Posterior cingulate gyrus (tissue), 11 donors: ENCODE measurements at regions not wholly inside any gene's neighbourhood (a gene's known extent, or its start where the extent isn't known, plus 50 kb on each side); places are given as distances from the start of the nearest gene placed in this dataset.
"Not testable (repeated sequence)": the region's sequence is repeated elsewhere in the genome, so short reads cannot be mapped to it uniquely, and the experiment has no call there.

Experiments used
- DNase-seq, 10 donors: peaks; one replicate each; pipeline versions ENCODE4 v3.0.0 to v3.0.0-alpha.2; 2020 to 2021; ENCODE audit warnings: mixed read lengths in 3 of 10
- intact Hi-C: fragments of 100-400 bp; cut with DNase I; formaldehyde crosslinking; loops from one replicate; pipeline ENCODE4 v1.15.1; 2023

- DNase-seq = peak; percentile 33 to 95 (median 71)
- intact Hi-C loops = loop anchor here (5.0 kb wide), 2 partner anchors 264 to 979 kb away; partner anchors contain the start of gene DUSP10
Observed at GRCh38 chr1:221478050-221478949, 263.6 kb downstream of the DUSP10 start.

DNA sequence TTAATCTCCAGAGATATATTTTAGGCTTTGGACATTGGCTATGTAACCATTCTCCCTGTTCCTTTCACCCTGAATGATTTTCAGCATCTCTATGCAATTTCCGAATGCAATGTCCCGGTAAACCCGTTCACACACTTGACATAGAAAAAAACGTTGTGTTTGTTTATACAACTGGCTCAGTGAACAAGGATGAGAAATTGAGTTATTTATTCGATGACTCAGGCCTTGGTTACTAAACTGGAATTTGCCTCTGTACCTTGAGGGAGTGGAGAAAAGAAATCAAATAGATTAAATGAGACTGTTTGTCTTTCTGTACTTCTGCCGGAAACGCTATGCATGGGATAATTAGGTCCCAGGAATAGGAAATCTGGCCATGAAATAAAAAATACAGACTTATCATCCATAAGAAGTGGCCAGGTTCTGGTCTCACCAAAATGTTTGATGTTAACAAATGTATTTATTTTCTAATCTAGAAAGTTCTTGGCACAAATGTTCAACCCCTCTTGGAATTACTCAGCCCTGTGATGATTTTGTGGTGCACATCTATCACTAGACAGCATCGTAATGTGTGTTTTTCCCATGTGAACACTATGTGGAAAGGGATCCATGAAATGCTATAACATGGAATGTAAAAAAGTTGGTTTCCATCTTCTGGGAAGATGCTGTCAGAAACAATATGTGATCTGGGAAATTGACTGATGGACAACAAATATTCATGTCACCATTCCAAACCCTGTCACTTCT, 253.9 kb downstream of the DUSP10 start:
- no peak for DNase-seq
- intact Hi-C loops = no loop called here

- no peak for DNase-seq
- intact Hi-C loops = no loop called here
Observed at GRCh38 chr1:221488550-221488949, 253.3 kb downstream of the DUSP10 start.

GRCh38 chr1:221494670-221495069, 247.2 kb downstream of the DUSP10 start:
- intact Hi-C loops = no loop called here
- DNase-seq = peak in 1 of 10 donors; percentile 67

DNA sequence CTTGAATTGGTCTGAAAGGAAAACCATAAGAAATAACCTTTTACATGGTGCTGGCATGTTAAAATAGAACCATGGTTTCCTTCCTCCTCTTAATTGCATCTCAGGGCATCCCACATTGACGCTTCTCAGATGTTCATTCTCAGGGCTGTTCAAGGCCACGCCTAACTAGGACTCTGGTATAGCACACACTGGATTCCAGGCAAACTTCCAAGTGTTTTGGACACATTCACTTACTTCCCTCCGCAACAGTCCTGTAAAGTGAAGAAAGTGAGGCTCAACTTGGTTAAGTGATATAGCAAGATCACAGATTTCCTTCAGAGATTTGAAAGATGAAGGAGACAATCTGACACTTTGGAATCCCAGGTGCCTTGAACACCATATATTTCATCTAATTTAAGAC, 244.8 kb downstream of the DUSP10 start:
- intact Hi-C loops = no loop called here
- DNase-seq = no peak

GRCh38 chr1:221503268-221503667, 238.6 kb downstream of the DUSP10 start:
- intact Hi-C loops = no loop called here

DNA sequence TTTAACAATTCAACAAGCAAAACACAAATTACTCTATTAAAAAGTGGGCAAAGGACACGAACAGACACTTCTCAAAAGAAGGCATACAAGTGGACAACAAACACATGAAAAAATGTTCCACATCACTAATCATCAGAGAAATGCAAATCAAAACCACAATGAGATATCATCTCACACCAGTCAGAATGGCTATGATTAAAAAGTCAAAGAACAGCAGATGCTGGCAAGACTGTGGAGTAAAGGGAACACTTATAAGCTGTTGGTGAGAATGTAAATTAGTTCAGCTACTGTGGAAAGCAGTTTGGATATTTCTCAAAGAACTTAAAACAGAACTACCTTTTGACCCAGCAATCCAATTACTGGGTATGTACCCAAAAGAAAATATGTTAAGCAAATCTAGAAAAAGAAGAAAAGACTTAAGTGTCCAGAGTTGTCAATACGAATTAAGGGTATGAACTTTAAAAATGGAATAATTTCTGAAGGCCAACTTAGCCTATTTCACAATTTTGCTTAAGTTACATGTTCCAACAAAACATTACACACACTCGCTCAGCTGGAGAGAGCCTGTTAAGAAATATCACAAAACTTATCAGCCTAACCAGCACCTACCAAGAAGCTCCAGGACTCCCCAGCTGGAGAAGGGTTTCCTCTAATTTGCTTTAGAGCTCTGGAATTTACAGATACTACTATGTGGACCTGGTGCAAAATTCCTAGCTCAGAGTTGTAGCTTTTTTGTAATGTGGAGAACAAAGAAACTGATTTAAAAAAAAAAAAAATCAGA, 232.1 kb downstream of the DUSP10 start:
- intact Hi-C loops = no loop called here
- no peak for DNase-seq

More at GRCh38 chr1:221503268-221503667, 238.6 kb downstream of the DUSP10 start:
- no peak for DNase-seq

GRCh38 chr1:221510793-221511503, 230.9 kb downstream of the DUSP10 start:
- intact Hi-C loops = no loop called here
- DNase-seq = no peak

- intact Hi-C loops = no loop called here
- no peak for DNase-seq
Observed at GRCh38 chr1:221511797-221512196, 230.1 kb downstream of the DUSP10 start.

- no peak for DNase-seq
Observed at GRCh38 chr1:221514806-221515205, 227.1 kb downstream of the DUSP10 start.

DNA sequence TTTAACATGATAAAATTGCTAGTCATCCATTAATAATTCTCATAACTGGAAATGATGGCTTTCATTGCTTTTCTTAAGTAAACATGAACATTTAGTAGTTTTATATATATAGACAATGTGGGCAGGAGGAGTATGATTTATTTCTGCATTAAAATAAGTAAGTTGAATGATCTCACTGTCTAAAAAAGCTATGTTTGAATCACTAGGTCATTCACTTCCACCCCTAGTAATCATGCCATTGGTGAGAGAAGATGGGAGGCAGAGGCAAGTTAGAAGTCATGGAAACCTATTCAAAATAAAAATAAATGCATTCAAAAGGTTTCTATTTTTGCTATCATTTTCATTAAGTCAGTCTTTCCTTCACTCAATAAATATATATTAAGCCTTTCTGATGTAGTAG, 226.4 kb downstream of the DUSP10 start:
- no peak for DNase-seq
- intact Hi-C loops = no loop called here

More at GRCh38 chr1:221514806-221515205, 227.1 kb downstream of the DUSP10 start:
- intact Hi-C loops = no loop called here

- DNase-seq = no peak
- intact Hi-C loops = no loop called here
Observed at GRCh38 chr1:221517961-221518360, 223.9 kb downstream of the DUSP10 start.

DNA sequence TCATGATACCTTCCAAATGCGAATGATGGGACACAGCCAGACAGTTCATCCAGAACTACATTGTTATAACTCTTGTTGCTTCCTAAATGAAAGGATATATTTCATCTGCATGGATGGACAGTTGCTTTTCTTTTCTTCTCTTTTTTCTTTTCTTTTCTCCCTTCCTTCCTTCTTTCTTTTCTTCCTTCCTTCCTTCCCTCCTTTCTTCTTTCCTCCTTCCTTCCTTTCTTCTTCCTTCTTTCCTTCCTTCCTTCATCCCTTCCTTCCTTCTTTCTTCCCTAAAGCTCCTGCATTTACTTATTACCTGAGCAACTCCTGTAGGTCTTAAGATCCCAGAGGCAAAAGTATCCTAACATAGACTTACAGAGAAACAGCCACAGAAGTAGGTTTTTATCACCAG, 221.6 kb downstream of the DUSP10 start:
- intact Hi-C loops = loop anchor here (5.0 kb wide), 1 partner anchor 1303 kb away; no protein-coding TSS in a partner anchor

GRCh38 chr1:221521686-221522085, 220.2 kb downstream of the DUSP10 start:
- intact Hi-C loops = loop anchor here (5.0 kb wide), 1 partner anchor 1304 kb away; no protein-coding TSS in a partner anchor
- DNase-seq = no peak

More for the DNA sequence above, 221.6 kb downstream of the DUSP10 start:
- DNase-seq = no peak

DNA sequence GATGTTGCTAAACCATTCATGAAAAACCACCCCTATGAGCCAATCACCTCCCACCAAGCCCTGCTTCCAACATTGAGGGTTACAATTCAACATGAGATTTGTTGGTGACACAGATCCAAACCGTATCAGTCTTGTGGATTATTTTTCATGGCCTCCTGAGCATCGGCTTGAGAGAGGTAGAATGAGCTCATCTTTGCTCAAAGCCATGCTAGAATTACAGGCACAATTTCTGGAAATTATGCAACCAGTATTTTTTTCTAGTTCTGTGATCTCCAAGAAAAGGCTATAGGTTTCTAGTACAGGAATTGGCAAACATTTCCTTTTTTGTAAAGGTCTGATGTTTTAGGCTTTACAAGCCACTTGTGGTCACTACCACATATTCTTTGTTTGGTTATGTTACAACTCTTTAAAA, 219.4 kb downstream of the DUSP10 start:
- intact Hi-C loops = loop anchor here (5.0 kb wide), 1 partner anchor 1305 kb away; no protein-coding TSS in a partner anchor
- no peak for DNase-seq

GRCh38 chr1:221525749-221526148, 216.1 kb downstream of the DUSP10 start:
- DNase-seq = no peak
- intact Hi-C loops = no loop called here

- intact Hi-C loops = no loop called here
- no peak for DNase-seq
Observed at GRCh38 chr1:221527302-221527701, 214.6 kb downstream of the DUSP10 start.

GRCh38 chr1:221527886-221528624, 213.8 kb downstream of the DUSP10 start:
- no peak for DNase-seq
- intact Hi-C loops = no loop called here

DNA sequence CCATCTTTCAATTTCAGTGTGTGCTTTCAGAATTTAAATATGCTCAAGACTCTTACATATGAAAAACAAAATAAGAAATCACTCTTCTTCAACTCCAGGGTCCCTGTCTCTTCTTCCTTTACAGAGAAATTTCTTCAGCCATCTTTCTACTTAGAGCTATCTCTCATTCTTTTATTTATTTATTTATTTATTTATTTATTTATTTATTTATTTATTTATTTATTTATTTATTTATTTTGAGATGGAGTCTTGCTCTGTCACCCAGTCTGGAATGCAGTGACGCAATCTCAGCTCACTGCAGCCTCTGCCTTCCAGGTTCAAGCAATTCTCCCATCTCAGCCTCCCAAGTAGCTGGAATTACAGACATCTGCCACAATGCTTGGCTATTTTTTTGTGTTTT, 211.7 kb downstream of the DUSP10 start:
- intact Hi-C loops = not testable (repeated sequence)

More for the DNA sequence above, 211.7 kb downstream of the DUSP10 start:
- not testable (repeated sequence) for DNase-seq
